NB4 (cell line): ENCODE measurements at regions not wholly inside any gene's neighbourhood (a gene's known extent, or its start where the extent isn't known, plus 50 kb on each side); places are given as distances from the start of the nearest gene placed in this dataset.

Source experiments
- POLR2A ChIP-seq: IDR thresholded peaks from 2 replicates; pipeline ENCODE4 v1.6.1; 2011; ENCODE audit warnings: mild to moderate bottlenecking; ENCODE audit not compliant: insufficient read length; ENCODE audit errors: extremely low read depth
- TF ChIP-seq, protein P1 (sequence below): IDR thresholded peaks from one replicate; pipeline ENCODE4 v1.5.1; 2012; ENCODE audit warnings: low read depth, low read length

DNA sequence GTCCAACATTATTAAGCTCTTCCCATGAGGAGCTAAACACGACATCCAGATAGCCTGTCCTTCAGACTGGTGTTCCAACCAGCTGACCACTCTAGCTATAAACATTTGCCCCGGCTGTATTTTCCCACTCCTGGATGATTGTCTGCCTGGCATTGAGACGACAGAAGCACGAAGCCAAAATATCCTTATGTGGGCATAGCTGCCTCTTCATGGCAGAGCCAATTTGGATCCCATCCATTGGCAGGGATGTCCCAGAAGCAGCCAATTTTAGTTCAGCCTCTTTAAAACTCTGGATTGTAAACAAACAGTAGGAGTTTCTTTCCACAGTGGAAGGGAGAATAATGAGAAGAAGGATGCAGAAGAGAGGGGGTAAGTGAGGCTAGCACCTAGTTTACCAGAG, 507.6 kb downstream of the CETN3 start:
- TF ChIP-seq POLR2A = no peak
- TF ChIP-seq, protein P1, sequence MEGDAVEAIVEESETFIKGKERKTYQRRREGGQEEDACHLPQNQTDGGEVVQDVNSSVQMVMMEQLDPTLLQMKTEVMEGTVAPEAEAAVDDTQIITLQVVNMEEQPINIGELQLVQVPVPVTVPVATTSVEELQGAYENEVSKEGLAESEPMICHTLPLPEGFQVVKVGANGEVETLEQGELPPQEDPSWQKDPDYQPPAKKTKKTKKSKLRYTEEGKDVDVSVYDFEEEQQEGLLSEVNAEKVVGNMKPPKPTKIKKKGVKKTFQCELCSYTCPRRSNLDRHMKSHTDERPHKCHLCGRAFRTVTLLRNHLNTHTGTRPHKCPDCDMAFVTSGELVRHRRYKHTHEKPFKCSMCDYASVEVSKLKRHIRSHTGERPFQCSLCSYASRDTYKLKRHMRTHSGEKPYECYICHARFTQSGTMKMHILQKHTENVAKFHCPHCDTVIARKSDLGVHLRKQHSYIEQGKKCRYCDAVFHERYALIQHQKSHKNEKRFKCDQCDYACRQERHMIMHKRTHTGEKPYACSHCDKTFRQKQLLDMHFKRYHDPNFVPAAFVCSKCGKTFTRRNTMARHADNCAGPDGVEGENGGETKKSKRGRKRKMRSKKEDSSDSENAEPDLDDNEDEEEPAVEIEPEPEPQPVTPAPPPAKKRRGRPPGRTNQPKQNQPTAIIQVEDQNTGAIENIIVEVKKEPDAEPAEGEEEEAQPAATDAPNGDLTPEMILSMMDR = no peak
